ENCODE measurements at regions not wholly inside any gene's neighbourhood (a gene's known extent, or its start where the extent isn't known, plus 50 kb on each side); places are given as distances from the start of the nearest gene placed in this dataset.

DNA sequence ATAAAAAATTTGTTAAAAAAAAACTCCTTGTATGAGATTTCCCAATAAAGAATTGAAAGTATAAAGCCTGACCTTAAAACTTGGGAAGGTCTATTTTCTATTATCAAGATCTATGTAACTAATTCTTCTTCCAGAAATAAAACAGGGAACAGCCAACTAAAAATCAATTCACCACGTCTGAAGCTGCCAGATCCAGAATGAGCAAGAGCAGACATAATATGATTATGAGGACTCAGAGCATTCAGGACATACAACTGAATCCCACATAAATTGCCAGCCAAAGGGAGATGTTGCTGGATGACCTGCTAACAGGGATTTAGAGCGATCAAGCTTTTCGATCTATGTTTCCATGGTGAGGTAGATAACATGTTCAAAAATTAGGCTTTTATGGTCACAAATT lies 1151.3 kb upstream of the CADM2 start:
- Histone ChIP-seq H3K9me3 (replicated peaks; ENCODE audit: control insufficient read depth, insufficient read depth, low read depth, low read length) (no peaks in the 10 kb centered on the region), H3K36me3 (ENCODE audit: control insufficient read depth, insufficient read depth, low read length) (no peaks in the 10 kb centered on the region), H3K4me1 (replicated peaks in 1 of 2; ENCODE audit: control insufficient read depth in 2 of 2, insufficient read depth in 2 of 2, low read length in 2 of 2) (no peaks in the 10 kb centered on the region), H3K79me2 (ENCODE audit: control insufficient read depth, insufficient read depth, low read length) (no peaks in the 10 kb centered on the region), H3K27me3 (ENCODE audit: control insufficient read depth in 2 of 2, insufficient read depth in 2 of 2, low read length in 2 of 2) (no peaks in the 10 kb centered on the region), H3K27ac (ENCODE audit: extremely low read depth, low read depth, low read length) (no peak overlapping the region), H2AFZ (ENCODE audit: low read depth, low read length) (no peak overlapping the region), H4K20me1 (replicated peaks; ENCODE audit: control insufficient read depth, insufficient read depth, low read length) (no peaks in the 10 kb centered on the region), H3K9ac (ENCODE audit: insufficient read depth in 1 of 2, low read depth in 2 of 2, low read length in 2 of 2) (no peak overlapping the region), H3K4me3 (no peak overlapping the region), H3K4me2 (ENCODE audit: insufficient read depth, low read length) (no peak overlapping the region), H3K9me1 (ENCODE audit: control insufficient read depth, insufficient read depth, low read length) (no peaks in the 10 kb centered on the region)
- TF ChIP-seq POLR2A (conservative IDR thresholded peaks at IDR 0.05) (no peak), RFX5 (IDR thresholded peaks at IDR 0.05; ENCODE audit: low read depth, low read length) (no peak), HLTF (IDR thresholded peaks at IDR 0.05) (no peak), ZNF586 (CRISPR knock-in tag; conservative IDR thresholded peaks at IDR 0.05) (no peak), CBX8 (IDR thresholded peaks at IDR 0.05; ENCODE audit: borderline replicate concordance, extremely low read depth, low read depth, low read length, poor library complexity, severe bottlenecking) (no peak), ESRRA (IDR thresholded peaks at IDR 0.05; ENCODE audit: borderline replicate concordance, low read depth) (no peak), ZNF134 (CRISPR knock-in tag; conservative IDR thresholded peaks at IDR 0.05) (no peak), CEBPG (CRISPR knock-in tag; IDR thresholded peaks at IDR 0.05) (no peak), CEBPG (tag; conservative IDR thresholded peaks at IDR 0.05 in 1 of 2, IDR thresholded peaks at IDR 0.05 in 1 of 2) (no peak), NFE2L1 (tag; IDR thresholded peaks at IDR 0.05; ENCODE audit: borderline replicate concordance, low read depth) (no peak), PHB2 (IDR thresholded peaks at IDR 0.05; ENCODE audit: low read depth) (no peak), FIP1L1 (IDR thresholded peaks at IDR 0.05; ENCODE audit: low read depth, low read length, poor library complexity, severe bottlenecking) (no peak)
- TF ChIP-seq, protein P1, sequence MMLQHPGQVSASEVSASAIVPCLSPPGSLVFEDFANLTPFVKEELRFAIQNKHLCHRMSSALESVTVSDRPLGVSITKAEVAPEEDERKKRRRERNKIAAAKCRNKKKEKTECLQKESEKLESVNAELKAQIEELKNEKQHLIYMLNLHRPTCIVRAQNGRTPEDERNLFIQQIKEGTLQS (IDR thresholded peaks at IDR 0.05) = no peak
- TF ChIP-seq, protein P1 (CRISPR knock-in tag; conservative IDR thresholded peaks at IDR 0.05) = no peak
- TF ChIP-seq, protein P2, sequence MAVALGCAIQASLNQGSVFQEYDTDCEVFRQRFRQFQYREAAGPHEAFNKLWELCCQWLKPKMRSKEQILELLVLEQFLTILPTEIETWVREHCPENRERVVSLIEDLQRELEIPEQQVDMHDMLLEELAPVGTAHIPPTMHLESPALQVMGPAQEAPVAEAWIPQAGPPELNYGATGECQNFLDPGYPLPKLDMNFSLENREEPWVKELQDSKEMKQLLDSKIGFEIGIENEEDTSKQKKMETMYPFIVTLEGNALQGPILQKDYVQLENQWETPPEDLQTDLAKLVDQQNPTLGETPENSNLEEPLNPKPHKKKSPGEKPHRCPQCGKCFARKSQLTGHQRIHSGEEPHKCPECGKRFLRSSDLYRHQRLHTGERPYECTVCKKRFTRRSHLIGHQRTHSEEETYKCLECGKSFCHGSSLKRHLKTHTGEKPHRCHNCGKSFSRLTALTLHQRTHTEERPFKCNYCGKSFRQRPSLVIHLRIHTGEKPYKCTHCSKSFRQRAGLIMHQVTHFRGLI (CRISPR knock-in tag; IDR thresholded peaks at IDR 0.05) = no peak
- TF ChIP-seq, protein P3, sequence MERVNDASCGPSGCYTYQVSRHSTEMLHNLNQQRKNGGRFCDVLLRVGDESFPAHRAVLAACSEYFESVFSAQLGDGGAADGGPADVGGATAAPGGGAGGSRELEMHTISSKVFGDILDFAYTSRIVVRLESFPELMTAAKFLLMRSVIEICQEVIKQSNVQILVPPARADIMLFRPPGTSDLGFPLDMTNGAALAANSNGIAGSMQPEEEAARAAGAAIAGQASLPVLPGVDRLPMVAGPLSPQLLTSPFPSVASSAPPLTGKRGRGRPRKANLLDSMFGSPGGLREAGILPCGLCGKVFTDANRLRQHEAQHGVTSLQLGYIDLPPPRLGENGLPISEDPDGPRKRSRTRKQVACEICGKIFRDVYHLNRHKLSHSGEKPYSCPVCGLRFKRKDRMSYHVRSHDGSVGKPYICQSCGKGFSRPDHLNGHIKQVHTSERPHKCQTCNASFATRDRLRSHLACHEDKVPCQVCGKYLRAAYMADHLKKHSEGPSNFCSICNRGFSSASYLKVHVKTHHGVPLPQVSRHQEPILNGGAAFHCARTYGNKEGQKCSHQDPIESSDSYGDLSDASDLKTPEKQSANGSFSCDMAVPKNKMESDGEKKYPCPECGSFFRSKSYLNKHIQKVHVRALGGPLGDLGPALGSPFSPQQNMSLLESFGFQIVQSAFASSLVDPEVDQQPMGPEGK (CRISPR knock-in tag; IDR thresholded peaks at IDR 0.05; ENCODE audit: borderline replicate concordance) = no peak
- DNase-seq (ENCODE audit: extremely low read depth in 1 of 4, low spot score in 3 of 4) (no peak), FAIRE-seq (no peak), ATAC-seq (no peak)
- POLR2A ChIA-PET = no interaction called here
- in situ Hi-C loops (cut with MboI) = no loop called here
- intact Hi-C loops (cut with micrococcal nuclease) = no loop called here
- WGBS (ENCODE audit: insufficient coverage, low coverage, missing lambda C conversion rate) = 0% methylated on average over 3 of the region's 3 CpGs
- CTCF ChIA-PET (ENCODE audit: low intra/inter-chr PET ratio) = no interaction called here
- BruUV-seq (replicated peaks) = no TSS peak

Measured in K562 (cell line).